ENCODE measurements at regions not wholly inside any gene's neighbourhood (a gene's known extent, or its start where the extent isn't known, plus 50 kb on each side); places are given as distances from the start of the nearest gene placed in this dataset.

DNA sequence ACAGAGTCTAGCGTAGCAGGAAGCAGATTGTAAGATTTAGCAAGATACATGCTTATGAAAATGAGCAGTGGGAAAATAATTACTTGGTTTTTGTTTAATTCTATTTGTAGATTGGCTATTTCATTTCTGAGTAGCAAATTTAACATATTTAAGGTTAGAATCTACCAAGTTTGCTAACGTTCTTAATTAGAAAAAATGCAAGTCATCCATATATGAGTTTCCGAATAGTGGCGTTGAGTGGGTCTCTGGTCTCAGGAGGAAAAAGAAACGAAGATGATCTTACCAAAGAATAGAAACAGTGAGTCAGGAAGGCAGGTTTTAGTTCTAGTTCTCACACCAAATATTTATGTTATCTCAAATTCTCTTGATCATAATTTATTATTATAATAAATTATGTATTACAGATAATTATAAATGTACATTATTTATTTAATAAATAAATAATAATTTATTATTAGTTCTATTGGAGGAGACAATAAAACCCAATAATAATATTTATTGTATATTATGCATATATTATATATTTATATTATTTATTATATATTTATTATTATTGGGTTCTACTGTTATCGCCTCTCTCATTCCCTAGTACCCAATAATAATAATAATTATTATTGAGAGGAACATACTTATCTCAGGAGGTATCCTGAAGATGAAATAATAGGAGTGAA lies 194.3 kb upstream of the PITRM1 start:
- TF ChIP-seq, protein P1, sequence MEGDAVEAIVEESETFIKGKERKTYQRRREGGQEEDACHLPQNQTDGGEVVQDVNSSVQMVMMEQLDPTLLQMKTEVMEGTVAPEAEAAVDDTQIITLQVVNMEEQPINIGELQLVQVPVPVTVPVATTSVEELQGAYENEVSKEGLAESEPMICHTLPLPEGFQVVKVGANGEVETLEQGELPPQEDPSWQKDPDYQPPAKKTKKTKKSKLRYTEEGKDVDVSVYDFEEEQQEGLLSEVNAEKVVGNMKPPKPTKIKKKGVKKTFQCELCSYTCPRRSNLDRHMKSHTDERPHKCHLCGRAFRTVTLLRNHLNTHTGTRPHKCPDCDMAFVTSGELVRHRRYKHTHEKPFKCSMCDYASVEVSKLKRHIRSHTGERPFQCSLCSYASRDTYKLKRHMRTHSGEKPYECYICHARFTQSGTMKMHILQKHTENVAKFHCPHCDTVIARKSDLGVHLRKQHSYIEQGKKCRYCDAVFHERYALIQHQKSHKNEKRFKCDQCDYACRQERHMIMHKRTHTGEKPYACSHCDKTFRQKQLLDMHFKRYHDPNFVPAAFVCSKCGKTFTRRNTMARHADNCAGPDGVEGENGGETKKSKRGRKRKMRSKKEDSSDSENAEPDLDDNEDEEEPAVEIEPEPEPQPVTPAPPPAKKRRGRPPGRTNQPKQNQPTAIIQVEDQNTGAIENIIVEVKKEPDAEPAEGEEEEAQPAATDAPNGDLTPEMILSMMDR (conservative IDR thresholded peaks at IDR 0.05; ENCODE audit: low read depth, low read length): no peak
- TF ChIP-seq EZH2 (IDR thresholded peaks at IDR 0.05; ENCODE audit: borderline replicate concordance, low read depth, low read length, poor library complexity, severe bottlenecking): no peak
- H3K4me3 ChIP-seq (ENCODE audit: low read depth, low read length, poor library complexity, severe bottlenecking): no peak overlapping the region
- intact Hi-C loops (cut with micrococcal nuclease; ENCODE audit: unreplicated experiment): no loop called here
- no peaks in the 10 kb centered on the region for H3K27me3 ChIP-seq (replicated peaks; ENCODE audit: insufficient read depth, low read depth, low read length, poor library complexity)
- BruUV-seq (replicated peaks): no TSS peak
- H3K27ac ChIP-seq (ENCODE audit: low read depth, low read length, poor library complexity, severe bottlenecking): no peak overlapping the region
- CTCF ChIA-PET: no interaction called here
- no peaks in the 10 kb centered on the region for H3K4me1 ChIP-seq (ENCODE audit: insufficient read depth, low read length, poor library complexity, severe bottlenecking)
- POLR2A ChIA-PET (ENCODE audit: low non-redundant PET): no interaction called here
- H3K9me3 ChIP-seq (ENCODE audit: low read depth, low read length, poor library complexity, severe bottlenecking): peaks cover 4% of the 10 kb centered on the region
- no peak for DNase-seq (ENCODE audit: low spot score)
- H3K36me3 ChIP-seq (ENCODE audit: insufficient read depth, low read length, poor library complexity, severe bottlenecking): no peaks in the 10 kb centered on the region

DNA sequence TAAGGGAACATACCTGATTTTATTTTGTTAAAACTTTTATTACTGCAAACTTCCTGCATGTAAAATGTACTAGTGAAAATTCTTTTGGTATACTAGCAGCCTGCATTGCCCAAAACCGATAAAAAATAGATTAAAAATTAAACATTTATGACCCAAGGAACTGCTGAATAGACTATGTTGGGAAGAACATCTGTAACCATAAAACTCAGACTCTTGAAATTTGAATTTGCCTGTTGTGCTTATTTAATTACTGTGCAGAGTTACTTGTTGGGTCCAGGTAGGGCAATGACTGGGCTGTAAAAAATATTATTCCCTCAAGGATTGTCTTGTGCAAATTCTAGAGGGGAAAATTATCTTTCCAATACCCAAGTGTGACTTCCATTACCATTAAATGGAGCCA lies 193.5 kb upstream of the PITRM1 start:
- no peak overlapping the region for H3K27ac ChIP-seq (ENCODE audit: low read depth, low read length, poor library complexity, severe bottlenecking)
- peaks cover 8% of the 10 kb centered on the region for H3K9me3 ChIP-seq (ENCODE audit: low read depth, low read length, poor library complexity, severe bottlenecking)
- no peaks in the 10 kb centered on the region for H3K4me1 ChIP-seq (ENCODE audit: insufficient read depth, low read length, poor library complexity, severe bottlenecking)
- no peaks in the 10 kb centered on the region for H3K27me3 ChIP-seq (replicated peaks; ENCODE audit: insufficient read depth, low read depth, low read length, poor library complexity)
- ChIA-PET POLR2A (ENCODE audit: low non-redundant PET) (no interaction called here), CTCF (no interaction called here)
- no peak overlapping the region for H3K4me3 ChIP-seq (ENCODE audit: low read depth, low read length, poor library complexity, severe bottlenecking)
- no peaks in the 10 kb centered on the region for H3K36me3 ChIP-seq (ENCODE audit: insufficient read depth, low read length, poor library complexity, severe bottlenecking)
- TF ChIP-seq EZH2 (IDR thresholded peaks at IDR 0.05; ENCODE audit: borderline replicate concordance, low read depth, low read length, poor library complexity, severe bottlenecking): no peak
- TF ChIP-seq, protein P1 (conservative IDR thresholded peaks at IDR 0.05; ENCODE audit: low read depth, low read length): no peak
- intact Hi-C loops (cut with micrococcal nuclease; ENCODE audit: unreplicated experiment): no loop called here
- no peak for DNase-seq (ENCODE audit: low spot score)
- BruUV-seq (replicated peaks): no TSS peak

DNA sequence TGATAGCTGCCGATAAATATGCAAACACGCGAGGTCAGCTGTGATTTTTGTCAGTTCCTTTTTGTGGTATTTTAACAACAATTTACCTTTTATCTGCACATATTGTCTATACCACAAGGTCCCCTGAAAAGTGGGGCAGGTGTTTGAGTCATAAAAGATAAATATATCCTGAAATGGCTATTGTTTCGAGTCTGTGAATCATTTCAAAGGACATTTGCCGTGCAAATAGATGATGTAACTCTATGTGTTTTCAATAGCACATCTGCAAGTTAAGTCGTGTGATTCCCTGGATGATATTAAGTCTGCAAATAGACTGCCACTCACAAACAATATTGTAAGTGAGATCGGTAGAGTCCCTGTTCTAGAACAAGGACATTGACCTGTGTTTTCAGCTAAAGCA lies 193.0 kb upstream of the PITRM1 start:
- ChIA-PET POLR2A (ENCODE audit: low non-redundant PET) (no interaction called here), CTCF (no interaction called here)
- Histone ChIP-seq H3K4me1 (ENCODE audit: insufficient read depth, low read length, poor library complexity, severe bottlenecking) (no peaks in the 10 kb centered on the region), H3K4me3 (ENCODE audit: low read depth, low read length, poor library complexity, severe bottlenecking) (no peak overlapping the region), H3K27ac (ENCODE audit: low read depth, low read length, poor library complexity, severe bottlenecking) (no peak overlapping the region), H3K36me3 (ENCODE audit: insufficient read depth, low read length, poor library complexity, severe bottlenecking) (no peaks in the 10 kb centered on the region), H3K27me3 (replicated peaks; ENCODE audit: insufficient read depth, low read depth, low read length, poor library complexity) (no peaks in the 10 kb centered on the region), H3K9me3 (ENCODE audit: low read depth, low read length, poor library complexity, severe bottlenecking) (peaks cover 8% of the 10 kb centered on the region)
- no TSS peak for BruUV-seq (replicated peaks)
- DNase-seq (ENCODE audit: low spot score): no peak
- intact Hi-C loops (cut with micrococcal nuclease; ENCODE audit: unreplicated experiment): no loop called here
- TF ChIP-seq, protein P1 (conservative IDR thresholded peaks at IDR 0.05; ENCODE audit: low read depth, low read length): no peak
- TF ChIP-seq EZH2 (IDR thresholded peaks at IDR 0.05; ENCODE audit: borderline replicate concordance, low read depth, low read length, poor library complexity, severe bottlenecking): no peak

Data from A673 (cell line).